IPS DF 4.7 (cell line): ENCODE measurements at regions not wholly inside any gene's neighbourhood (a gene's known extent, or its start where the extent isn't known, plus 50 kb on each side); places are given as distances from the start of the nearest gene placed in this dataset.
"Not testable (repeated sequence)": the region's sequence is repeated elsewhere in the genome, so short reads cannot be mapped to it uniquely, and the experiment has no call there.

Experiments
- DNase-seq: peaks from one replicate; pipeline ENCODE4 v3.0.0-alpha.2; 2013; ENCODE audit warnings: low spot score; ENCODE audit errors: extremely low read depth

DNA sequence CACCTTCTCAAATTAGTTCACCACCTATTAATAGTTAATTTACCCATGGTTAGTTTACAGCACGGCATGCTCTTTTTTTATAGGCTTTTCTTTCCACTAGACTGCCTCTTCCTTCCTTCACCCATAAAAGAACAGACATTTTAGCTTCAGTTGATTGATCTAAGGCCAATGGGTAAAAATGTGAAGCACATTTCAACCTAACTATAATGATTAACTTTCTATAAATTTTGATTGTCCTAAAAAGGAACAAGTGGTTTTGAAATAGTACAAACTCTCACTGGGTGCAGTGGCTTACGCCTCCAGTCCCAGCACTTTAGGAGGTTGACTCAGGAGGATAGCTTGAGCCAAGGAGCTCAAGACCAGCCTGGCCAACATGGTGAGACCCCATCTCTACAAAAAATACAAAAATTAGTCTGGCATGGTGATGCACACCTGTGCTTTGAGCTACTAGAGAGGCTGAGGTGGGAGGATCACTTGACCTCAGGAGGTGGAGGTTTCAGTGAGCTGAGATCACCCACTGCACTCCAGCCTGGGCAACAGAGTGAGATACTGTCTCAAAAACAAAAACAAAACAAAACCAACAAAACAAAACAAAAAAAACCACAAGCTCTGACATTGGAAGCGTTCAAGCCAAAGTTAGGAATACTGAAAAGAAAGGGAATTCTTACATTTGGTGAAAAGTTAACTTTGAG, 89.9 kb upstream of the FAT1 start:
- no peak for DNase-seq

DNA sequence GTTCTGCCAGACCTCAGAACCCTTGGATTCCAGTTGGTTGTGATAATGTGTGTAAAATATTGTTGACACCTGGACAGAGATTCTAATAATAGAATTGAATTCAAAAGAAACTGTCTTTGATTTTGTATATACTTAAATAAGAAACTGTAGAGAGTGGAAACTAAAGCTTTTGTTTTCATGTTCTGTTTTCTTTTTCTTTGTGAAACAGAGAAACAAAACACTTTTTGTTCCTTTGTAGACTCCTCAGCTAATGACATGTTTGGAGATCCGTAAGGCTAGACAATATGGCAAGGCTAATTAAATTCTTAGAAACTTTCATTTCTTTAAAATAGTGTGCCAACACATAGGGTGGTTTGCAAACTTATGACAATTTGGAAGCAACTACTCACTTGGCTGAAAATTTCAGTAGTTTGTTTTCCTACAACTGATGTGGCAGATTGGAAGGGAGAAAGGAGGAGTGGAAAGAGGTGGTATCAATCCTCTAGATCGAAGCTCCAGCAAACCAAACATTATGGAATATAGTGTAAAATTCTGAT, 90.9 kb upstream of the FAT1 start:
- no peak for DNase-seq

DNA sequence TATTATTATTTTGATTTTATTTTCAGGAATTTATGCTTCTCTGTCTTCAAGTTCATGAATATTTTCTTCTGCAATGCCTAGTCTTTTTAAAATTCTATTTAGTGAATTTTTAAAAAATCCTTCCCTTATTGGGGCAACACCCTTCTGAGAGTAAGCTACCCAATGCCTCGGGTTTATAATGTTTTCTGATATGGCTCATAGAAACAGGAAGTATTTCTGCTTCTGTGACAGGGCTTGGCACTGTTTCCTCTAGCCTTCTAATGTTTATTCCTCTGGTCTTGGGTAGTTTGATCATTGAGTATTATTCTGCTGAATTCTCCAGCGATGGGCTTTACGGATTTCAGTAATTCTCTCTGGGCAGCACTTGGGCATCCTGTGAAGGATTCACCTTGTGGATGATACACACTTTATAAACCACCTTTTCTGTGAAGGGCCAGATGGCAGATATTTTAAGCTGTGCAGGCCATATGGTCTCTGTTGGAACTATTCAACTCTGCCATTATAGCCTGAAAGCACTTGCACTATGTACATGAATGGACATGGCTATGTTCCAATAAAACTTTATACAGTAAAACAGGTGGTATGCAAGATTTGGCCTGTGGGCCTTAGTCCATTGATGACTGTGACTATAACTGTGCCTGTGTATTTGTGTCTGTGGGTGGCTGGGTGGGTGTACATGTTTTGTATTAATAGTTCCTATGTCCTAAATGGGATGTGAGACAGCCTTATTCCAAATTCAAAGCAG, 95.9 kb upstream of the FAT1 start:
- DNase-seq = no peak

DNA sequence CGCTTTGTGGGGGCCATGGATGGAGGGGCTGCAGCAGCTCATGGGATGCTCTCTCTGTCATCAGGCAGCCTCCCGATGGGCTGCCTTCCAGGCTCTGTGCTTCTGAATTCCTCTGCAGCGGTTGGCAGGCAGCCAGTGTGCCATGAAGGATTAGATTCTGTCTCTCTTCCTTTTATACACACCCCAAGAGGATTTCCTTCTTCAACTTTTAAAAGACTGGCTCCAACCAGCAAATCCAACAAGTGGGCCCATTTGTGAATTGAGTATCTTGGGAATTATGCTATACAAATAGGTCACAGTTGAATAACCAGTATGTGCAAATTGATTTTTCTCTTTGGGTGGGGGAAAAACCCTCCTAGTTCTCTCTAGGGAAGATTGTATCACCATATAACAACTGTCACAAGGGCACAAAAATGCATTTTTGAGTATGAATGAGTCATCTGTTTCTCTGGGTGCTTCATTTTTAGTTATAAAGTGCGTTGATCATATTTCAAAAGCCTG, 96.8 kb upstream of the FAT1 start:
- DNase-seq = no peak

DNA sequence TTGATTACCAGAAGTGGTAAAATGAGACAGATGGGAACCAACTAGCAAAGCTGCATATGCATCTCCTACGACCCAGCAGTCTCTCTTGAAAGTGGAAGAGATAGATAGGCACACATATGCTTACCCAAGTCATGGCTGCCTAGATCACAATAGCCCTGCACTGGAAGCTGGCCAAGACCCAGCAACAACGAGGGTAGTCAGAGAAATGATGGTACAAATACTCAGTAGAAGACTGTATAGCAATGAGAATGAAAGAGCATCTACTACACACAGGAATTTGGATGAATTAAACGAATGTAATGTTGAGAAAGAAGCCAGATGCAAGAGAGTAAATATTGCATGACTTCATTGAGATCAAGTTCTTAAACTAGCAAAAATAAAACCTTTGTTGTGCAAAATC, 100.3 kb upstream of the FAT1 start:
- no peak for DNase-seq

DNA sequence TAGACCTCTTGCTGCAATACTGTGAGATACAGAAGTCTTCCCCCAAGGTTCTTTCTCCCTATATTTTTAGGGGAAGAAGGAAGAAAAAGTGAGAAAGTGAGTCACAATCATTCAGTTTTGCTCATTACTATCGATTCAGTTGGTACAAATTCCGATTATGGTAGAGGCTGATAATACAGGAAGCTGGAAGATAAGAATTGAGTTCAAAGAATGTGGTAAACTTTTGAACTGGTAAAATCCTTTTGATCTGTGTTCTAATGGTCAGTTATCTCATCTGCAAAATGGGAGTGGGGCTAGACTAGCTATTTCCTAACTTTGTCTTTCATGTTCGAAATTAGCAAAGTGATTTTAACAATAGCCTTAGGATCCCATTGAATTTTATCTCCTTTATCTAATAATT, 101.4 kb upstream of the FAT1 start:
- no peak for DNase-seq

DNA sequence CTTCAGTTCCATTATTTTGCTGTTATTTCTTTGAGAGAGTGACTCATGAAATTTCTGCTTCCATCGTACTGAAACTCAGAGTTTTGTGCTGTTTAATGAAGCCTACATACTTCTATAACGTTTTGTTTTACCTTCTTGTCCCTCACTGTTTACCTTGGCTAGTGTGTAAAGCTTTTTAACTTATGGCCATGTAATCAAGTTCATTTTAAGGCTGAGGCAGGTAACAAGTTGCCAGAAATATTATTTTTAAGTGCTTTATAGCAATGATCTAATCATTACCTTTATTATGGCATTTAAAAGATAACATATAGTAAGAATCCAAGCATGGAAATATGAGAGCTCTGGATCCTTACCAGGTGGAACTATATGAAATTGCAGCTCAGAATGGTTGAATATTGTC, 102.3 kb upstream of the FAT1 start:
- no peak for DNase-seq

DNA sequence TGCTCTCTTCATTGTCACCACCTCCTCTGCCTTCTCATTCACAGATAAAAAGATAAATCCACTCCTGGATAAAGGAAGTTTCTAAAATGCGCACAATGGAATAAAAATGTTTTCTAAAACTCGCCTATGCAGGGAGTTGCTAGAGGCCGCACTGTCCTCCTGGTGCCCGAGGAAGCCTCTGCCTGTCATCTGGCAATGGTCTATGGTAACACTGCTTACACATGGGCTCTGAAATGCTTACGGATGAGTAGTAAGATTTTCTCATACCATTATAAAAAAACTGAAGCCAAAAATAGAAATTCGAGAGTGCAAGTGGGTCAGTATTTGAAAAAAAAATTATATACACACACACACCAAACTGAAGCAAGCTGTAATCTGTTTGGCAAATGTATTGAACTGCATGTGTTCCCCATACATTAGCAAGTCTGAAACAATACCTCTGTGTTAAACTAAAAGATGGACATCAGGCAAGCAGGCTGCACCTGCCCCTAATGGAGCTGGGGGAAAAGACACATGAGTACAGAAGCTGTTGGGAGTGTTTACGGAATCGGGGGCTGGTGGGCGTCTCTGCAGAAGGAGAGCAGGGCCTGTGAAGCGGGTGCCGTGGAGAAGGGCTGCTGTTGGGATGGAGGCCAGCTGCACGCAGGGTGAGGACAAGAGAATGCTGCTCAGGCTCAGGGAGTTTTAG, 103.3 kb upstream of the FAT1 start:
- DNase-seq = no peak

DNA sequence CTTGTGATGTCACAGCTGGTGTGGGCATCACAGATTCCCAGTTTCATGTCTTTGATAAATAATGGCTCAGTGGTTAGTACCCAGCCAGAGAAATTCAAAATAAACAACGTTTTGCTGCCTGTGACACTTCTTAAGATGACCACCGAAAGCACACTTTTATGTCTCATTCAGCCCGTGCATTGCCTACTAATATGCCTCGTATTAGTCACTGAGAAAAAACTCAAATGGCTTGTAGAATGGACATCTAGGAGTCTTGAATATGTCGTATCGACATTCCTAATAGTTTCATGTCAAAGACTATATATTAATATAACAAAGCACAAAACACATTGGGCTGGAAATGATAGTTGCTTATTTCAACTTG, 103.9 kb upstream of the FAT1 start:
- DNase-seq = no peak

DNA sequence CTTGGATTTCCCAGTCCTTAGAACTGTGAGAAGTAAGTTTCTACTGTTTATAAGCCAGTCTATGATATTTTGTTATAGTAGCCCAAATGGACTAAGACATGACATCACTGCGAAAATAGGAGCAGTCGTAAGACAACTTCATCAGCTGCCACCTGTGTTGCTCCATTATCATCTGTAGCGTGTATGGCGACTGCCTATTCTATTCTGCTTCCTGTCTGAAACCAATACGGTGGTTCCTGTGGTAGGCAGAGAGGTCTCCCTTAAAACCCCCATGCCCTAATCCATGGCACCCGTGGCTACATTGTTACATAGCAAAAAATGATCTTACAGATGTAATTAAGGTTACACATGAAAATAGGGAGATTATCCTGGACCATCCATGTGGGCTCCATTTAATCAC, 105.4 kb upstream of the FAT1 start:
- no peak for DNase-seq

DNA sequence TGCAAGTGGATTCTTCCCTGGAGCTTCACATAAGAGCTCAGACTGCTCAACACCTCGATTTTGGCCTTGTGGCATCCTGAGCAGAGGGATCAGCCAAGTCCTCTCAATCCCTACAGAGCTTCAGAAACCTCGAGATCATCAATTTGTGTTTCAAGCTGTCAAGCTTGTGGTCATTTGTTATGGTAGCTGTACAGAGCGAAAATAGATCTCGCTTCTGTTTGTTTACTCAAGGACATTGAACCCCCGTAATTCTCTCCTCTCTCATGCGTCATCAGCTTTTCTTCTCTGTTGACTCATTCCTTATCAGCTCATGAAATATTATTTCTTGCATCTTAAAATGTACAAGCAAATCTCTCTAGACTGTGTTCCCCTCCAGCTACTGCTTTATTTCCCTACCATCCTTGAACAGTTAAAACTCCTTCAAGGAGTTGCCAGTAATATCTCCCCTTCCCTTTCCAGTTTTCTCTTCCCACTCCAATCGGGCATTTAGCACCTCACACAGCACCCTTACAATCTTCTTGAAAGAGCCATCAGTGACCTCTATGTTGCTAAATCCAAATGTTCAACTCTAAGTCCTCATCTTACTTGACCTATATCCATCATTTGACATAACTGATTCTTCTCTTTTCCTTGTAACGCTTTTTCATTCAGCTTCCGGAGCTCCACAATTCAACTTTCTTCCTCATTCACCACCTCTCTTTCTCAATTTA, 106.2 kb upstream of the FAT1 start:
- no peak for DNase-seq

DNA sequence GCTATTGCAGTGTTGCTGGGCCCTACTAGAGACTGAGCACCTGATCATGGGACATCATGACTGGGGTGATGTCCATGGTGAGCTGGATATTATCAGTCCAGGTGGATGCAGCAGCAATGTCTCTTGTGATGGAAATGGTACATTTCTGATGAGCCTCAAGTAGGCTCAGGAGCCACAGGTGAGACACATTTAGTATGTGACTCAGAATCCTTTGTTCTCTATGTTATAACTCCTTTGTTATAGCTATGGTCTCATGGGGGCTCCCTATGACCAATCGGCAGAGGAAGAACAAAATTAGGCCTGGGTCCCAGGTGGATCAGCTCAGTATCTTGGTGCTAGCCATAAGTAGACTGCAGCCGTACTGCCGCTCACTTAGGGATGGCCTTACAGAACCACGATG, 107.9 kb upstream of the FAT1 start:
- no peak for DNase-seq

DNA sequence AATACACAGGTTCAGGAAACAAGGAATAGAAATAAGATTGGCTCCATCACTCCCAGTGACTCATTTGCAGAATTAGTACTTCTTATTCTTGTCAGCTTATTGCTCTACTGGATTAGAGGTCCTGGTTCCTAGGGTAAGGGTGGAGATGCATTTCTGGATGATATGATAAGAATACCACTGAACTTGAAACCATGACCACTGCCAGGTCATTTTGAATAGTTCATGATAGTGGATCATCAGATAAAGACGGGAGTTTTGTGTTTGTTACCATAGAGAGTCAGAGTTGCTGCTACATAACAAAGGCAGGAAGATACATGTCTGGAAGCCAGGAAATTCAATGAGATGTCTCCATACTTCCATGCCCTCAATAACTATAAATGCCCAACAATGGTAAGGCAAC, 109.2 kb upstream of the FAT1 start:
- no peak for DNase-seq

DNA sequence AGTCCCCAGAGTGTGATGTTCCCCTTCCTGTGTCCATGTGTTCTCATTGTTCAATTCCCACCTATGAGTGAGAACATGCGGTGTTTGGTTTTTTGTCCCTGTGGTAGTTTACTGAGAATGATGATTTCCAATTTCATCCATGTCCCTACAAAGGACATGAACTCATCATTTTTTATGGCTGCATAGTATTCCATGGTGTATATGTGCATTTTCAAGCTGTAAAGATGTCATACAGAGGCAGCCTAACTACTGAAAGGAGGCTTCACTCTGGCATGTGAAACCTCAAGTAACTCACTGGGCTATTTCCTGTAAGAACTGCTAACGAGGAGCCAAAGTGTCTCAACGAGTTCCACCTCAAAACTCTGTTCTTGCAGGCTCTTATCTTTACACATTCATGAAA, 113.8 kb upstream of the FAT1 start:
- DNase-seq = not testable (repeated sequence)

DNA sequence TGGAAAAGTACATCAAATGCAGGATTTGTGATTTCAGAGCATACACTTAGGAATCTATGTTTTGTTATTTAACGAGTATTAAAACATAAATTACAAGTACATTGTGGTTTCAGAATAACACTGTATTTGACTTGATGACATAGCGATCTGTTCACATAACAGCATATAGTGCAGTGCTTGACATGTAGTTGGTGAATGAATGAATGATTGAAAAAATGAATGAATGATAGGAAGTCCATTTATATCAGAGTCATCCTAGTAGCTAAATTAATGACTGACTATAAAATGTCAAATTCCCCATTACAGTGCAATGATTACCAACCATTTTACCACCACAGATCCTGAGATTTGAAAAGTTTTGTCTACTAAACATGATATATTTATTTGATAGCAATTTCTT, 114.6 kb upstream of the FAT1 start:
- no peak for DNase-seq

DNA sequence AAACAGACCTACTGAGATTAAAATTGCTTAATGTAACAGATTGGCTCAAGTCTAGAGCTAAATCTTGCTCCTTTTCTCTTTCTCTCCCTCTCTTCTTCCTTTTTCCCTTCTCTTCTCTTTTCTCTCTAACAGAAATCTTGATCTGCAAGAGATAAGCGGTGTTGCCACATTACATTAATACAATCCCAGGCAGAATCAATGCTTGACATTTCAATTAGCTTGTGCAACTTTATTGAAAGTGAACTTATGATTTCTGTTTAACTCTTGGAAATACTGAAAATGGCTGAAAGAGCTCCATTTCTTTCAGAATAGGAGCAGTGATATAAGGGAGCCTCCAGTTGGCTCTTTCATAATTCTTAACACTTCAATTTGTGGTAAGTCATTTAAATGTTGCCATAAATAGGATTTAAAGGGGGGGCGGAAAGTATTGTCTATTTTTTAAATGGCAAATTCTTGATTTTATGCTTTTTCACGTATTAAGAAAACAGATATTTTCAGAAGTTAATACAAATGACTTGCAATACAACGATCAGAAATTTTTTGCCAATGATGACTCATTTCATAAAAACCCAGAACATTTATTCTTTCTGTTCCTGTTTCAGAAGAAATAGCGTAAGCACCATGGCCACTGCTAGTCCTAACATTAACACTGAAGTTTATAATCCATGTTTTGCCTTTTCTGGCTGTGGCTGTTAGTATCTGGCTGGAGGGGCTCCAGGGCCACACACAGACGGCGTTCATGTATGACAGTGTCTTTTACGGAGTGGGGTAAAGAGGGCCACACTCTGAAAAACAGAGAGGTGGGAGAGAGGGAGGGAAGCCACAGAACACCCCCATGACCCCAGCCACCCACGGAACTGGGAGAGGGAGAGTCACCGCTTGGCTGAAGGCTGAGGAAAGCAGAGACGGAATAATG, 115.7 kb upstream of the FAT1 start:
- DNase-seq = no peak

DNA sequence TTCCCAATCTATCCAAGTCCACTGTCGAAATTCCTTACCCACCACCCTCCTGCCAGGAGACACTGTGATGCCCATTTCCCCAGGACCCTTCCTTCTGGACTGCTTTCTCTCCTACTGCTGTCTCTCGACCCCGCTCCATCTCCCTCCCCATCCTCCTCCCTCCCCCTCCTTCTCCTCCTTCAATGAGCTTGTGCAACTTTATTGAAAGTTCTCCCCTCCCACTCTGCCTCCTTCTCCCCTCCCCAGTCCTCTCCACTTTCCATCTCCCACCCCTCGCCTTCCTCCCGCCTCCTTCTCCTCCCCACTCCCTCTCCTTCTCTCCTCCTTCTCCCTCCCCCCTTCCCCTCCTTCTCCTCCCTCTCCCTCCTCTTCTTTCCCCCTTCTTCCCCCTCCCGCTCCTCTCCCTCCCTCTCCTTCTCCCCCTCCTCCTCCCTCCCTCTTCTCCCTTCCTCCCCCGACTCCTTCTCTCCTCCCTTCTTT, 116.6 kb upstream of the FAT1 start:
- no peak for DNase-seq

DNA sequence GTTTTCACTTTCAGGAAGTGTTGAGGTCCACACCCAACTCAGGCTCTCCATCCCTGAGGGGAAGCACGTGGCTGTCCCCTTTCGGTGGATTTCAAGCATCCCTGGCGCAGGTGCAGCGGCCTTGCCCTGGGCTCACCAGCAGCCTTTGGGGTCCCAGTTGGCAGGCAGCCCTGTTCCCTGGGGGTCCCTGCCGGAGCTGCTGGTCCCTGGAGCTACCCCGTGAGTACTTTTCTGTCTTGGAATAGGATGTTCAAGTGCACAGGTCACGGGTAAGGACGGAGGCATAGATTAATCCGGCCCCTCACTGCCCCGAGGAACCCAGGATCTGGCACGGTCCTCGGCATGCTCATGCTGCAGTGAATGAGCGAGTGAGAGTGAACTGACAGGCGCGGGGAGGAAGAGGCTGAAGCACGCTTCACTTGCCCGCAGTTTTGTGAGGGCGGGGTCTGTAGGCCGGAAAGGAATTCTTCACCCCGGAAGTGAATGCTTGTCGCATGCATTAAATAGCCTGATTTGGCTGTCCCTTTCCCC, 117.2 kb upstream of the FAT1 start:
- no peak for DNase-seq

DNA sequence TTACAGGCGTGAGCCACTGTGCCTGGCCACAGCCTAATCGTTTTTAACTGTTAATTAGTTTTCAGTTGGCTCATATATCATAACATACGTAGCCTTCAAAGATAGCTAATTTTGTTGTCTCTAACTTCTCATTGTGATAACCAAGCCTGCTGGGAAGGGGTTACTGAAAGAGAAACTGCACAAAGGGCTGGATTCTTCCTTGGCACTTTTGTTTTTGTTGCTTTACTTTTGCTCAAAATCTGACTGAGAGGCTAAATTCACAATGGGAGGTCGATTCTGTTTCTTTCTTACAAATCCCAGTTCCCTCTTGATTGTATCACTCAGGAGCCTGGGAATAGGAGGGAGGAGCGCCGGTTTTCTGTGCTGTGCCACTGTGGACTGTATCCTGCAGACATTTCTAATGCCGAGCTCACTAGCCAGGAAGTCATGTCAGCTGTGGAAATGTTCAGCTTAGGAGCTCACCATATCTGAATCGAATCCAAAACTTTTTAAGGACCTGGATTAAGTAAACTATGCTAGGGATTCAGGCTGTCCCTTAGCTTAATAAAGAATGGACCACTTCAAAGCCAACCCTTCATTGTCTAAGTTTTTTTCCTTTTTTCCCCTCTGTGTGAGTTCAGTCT, 120.5 kb upstream of the FAT1 start:
- no peak for DNase-seq
